ENCODE measurements at regions not wholly inside any gene's neighbourhood (a gene's known extent, or its start where the extent isn't known, plus 50 kb on each side); places are given as distances from the start of the nearest gene placed in this dataset.

- Histone ChIP-seq H3K9me3 (ENCODE audit: control extremely low read depth in 1 of 5, control insufficient read depth in 4 of 5, insufficient read depth in 2 of 5, low read depth in 1 of 5, low read length in 4 of 5) (peaks cover 0 to 3% (median 0%) of the 10 kb centered on the region in 5 experiments), H3K27me3 (replicated peaks in 2 of 5; ENCODE audit: control insufficient read depth in 4 of 5, insufficient read depth in 5 of 5, low read length in 4 of 5) (peaks cover 0 to 2% (median 0%) of the 10 kb centered on the region in 5 experiments), H3K4me3 (ENCODE audit: control insufficient read depth in 1 of 7, extremely low read depth in 1 of 7, insufficient read depth in 4 of 7, low read depth in 2 of 7, low read length in 6 of 7) (no peak overlapping the region), H3K4me1 (ENCODE audit: control extremely low read depth in 1 of 4, control insufficient read depth in 4 of 4, insufficient read depth in 4 of 4, low read length in 3 of 4) (no peaks in the 10 kb centered on the region), H3K27ac (ENCODE audit: insufficient read depth in 1 of 2, low read depth in 1 of 2, low read length in 2 of 2, poor library complexity in 1 of 2, severe bottlenecking in 2 of 2) (no peak overlapping the region), H3K36me3 (ENCODE audit: control insufficient read depth in 4 of 4, insufficient read depth in 4 of 4, low read length in 3 of 4) (no peaks in the 10 kb centered on the region)
- CTCF ChIA-PET = no interaction called here
- DNase-seq = no peak
- POLR2A ChIA-PET = no interaction called here
- no CpG with 5 or more reads among the region's 1 CpG for WGBS (ENCODE audit: insufficient coverage)
These were observed 245.1 kb upstream of the ZWINT start for GRCh38 chr10:56606202-56606601.

DNA sequence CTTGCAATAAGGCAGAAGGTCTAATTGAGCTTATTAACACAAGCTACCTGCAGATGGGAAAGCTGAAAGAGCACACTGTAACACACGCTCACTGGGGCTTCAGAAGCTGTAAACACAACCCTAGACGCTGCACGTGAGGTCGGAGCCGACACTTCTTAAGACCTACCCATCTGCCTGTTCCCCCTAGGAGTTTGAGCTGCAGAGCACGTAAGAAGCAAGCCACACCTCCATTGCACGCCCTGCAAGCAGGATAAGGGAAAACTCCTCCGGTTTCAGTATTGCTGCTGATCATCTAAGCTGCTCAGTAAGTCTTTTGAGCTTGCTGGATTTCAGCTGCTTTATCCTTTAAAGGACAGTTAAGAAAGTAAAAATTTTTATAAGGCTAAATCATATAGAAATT, 244.0 kb upstream of the ZWINT start:
- Histone ChIP-seq H3K36me3 (ENCODE audit: control insufficient read depth in 4 of 4, insufficient read depth in 4 of 4, low read length in 3 of 4) (no peaks in the 10 kb centered on the region), H3K27ac (ENCODE audit: insufficient read depth in 1 of 2, low read depth in 1 of 2, low read length in 2 of 2, poor library complexity in 1 of 2, severe bottlenecking in 2 of 2) (no peak overlapping the region), H3K9me3 (ENCODE audit: control extremely low read depth in 1 of 5, control insufficient read depth in 4 of 5, insufficient read depth in 2 of 5, low read depth in 1 of 5, low read length in 4 of 5) (peaks cover 0 to 3% (median 0%) of the 10 kb centered on the region in 5 experiments), H3K4me1 (ENCODE audit: control extremely low read depth in 1 of 4, control insufficient read depth in 4 of 4, insufficient read depth in 4 of 4, low read length in 3 of 4) (no peaks in the 10 kb centered on the region), H3K27me3 (replicated peaks in 2 of 5; ENCODE audit: control insufficient read depth in 4 of 5, insufficient read depth in 5 of 5, low read length in 4 of 5) (peaks cover 0 to 2% (median 0%) of the 10 kb centered on the region in 5 experiments), H3K4me3 (ENCODE audit: control insufficient read depth in 1 of 7, extremely low read depth in 1 of 7, insufficient read depth in 4 of 7, low read depth in 2 of 7, low read length in 6 of 7) (no peak overlapping the region)
- CTCF ChIA-PET = no interaction called here
- WGBS (ENCODE audit: insufficient coverage) = 42% methylated on average over 7 of the region's 8 CpGs
- POLR2A ChIA-PET = no interaction called here
- DNase-seq = no peak

DNA sequence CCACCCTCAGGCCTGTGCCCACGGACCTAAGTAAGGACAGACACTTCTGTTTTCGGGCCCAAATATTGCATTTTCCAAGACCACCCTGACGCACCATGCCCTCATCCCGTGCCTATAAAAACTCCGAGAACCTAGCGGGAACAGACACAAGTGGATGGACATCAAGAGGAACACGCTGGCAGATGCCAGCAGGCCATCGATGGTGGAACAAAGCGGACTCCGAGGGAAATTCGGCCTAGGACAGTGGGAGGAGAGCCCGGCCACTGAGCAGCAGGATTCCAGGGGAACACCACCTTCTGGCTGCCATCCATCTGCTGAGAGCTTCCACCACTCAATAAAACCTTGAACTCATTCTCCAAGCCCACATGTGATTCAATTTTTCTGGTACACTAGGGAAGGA, 243.6 kb upstream of the ZWINT start:
- Histone ChIP-seq H3K36me3 (ENCODE audit: control insufficient read depth in 4 of 4, insufficient read depth in 4 of 4, low read length in 3 of 4) (no peaks in the 10 kb centered on the region), H3K4me3 (ENCODE audit: control insufficient read depth in 1 of 7, extremely low read depth in 1 of 7, insufficient read depth in 4 of 7, low read depth in 2 of 7, low read length in 6 of 7) (no peak overlapping the region), H3K9me3 (ENCODE audit: control extremely low read depth in 1 of 5, control insufficient read depth in 4 of 5, insufficient read depth in 2 of 5, low read depth in 1 of 5, low read length in 4 of 5) (peaks cover 0 to 3% (median 0%) of the 10 kb centered on the region in 5 experiments), H3K27me3 (replicated peaks in 2 of 5; ENCODE audit: control insufficient read depth in 4 of 5, insufficient read depth in 5 of 5, low read length in 4 of 5) (peaks cover 0 to 2% (median 0%) of the 10 kb centered on the region in 5 experiments), H3K4me1 (ENCODE audit: control extremely low read depth in 1 of 4, control insufficient read depth in 4 of 4, insufficient read depth in 4 of 4, low read length in 3 of 4) (no peaks in the 10 kb centered on the region), H3K27ac (ENCODE audit: insufficient read depth in 1 of 2, low read depth in 1 of 2, low read length in 2 of 2, poor library complexity in 1 of 2, severe bottlenecking in 2 of 2) (no peak overlapping the region)
- no peak for DNase-seq
- ChIA-PET POLR2A (no interaction called here), CTCF (no interaction called here)
- 91% methylated on average over 12 of the region's 12 CpGs for WGBS (ENCODE audit: insufficient coverage)

GRCh38 chr10:56599201-56599600, 238.1 kb upstream of the ZWINT start:
- WGBS (ENCODE audit: insufficient coverage) = no CpG with 5 or more reads among the region's 2 CpGs
- POLR2A ChIA-PET = no interaction called here
- Histone ChIP-seq H3K27ac (ENCODE audit: insufficient read depth in 1 of 2, low read depth in 1 of 2, low read length in 2 of 2, poor library complexity in 1 of 2, severe bottlenecking in 2 of 2) (no peak overlapping the region), H3K9me3 (ENCODE audit: control extremely low read depth in 1 of 5, control insufficient read depth in 4 of 5, insufficient read depth in 2 of 5, low read depth in 1 of 5, low read length in 4 of 5) (no peaks in the 10 kb centered on the region), H3K4me3 (ENCODE audit: control insufficient read depth in 1 of 7, extremely low read depth in 1 of 7, insufficient read depth in 4 of 7, low read depth in 2 of 7, low read length in 6 of 7) (no peak overlapping the region), H3K4me1 (ENCODE audit: control extremely low read depth in 1 of 4, control insufficient read depth in 4 of 4, insufficient read depth in 4 of 4, low read length in 3 of 4) (no peaks in the 10 kb centered on the region), H3K27me3 (replicated peaks in 2 of 5; ENCODE audit: control insufficient read depth in 4 of 5, insufficient read depth in 5 of 5, low read length in 4 of 5) (no peaks in the 10 kb centered on the region), H3K36me3 (ENCODE audit: control insufficient read depth in 4 of 4, insufficient read depth in 4 of 4, low read length in 3 of 4) (no peaks in the 10 kb centered on the region)
- DNase-seq = no peak
- CTCF ChIA-PET = no interaction called here

- Histone ChIP-seq H3K27ac (ENCODE audit: insufficient read depth in 1 of 2, low read depth in 1 of 2, low read length in 2 of 2, poor library complexity in 1 of 2, severe bottlenecking in 2 of 2) (no peak overlapping the region), H3K4me3 (ENCODE audit: control insufficient read depth in 1 of 7, extremely low read depth in 1 of 7, insufficient read depth in 4 of 7, low read depth in 2 of 7, low read length in 6 of 7) (no peak overlapping the region), H3K9me3 (ENCODE audit: control extremely low read depth in 1 of 5, control insufficient read depth in 4 of 5, insufficient read depth in 2 of 5, low read depth in 1 of 5, low read length in 4 of 5) (no peaks in the 10 kb centered on the region), H3K36me3 (ENCODE audit: control insufficient read depth in 4 of 4, insufficient read depth in 4 of 4, low read length in 3 of 4) (no peaks in the 10 kb centered on the region), H3K4me1 (ENCODE audit: control extremely low read depth in 1 of 4, control insufficient read depth in 4 of 4, insufficient read depth in 4 of 4, low read length in 3 of 4) (no peaks in the 10 kb centered on the region), H3K27me3 (replicated peaks in 2 of 5; ENCODE audit: control insufficient read depth in 4 of 5, insufficient read depth in 5 of 5, low read length in 4 of 5) (no peaks in the 10 kb centered on the region)
- WGBS (ENCODE audit: insufficient coverage) = 100% methylated on average over 1 of the region's 4 CpGs
- no peak for DNase-seq
- ChIA-PET POLR2A (no interaction called here), CTCF (no interaction called here)
These were observed 235.2 kb upstream of the ZWINT start for GRCh38 chr10:56596257-56596656.

- WGBS (ENCODE audit: insufficient coverage) = 100% methylated on average over 1 of the region's 1 CpG
These were observed 232.1 kb upstream of the ZWINT start for GRCh38 chr10:56593120-56593519.

GRCh38 chr10:56586461-56586891, 225.4 kb upstream of the ZWINT start:
- Histone ChIP-seq H3K4me3 (ENCODE audit: control insufficient read depth in 1 of 7, extremely low read depth in 1 of 7, insufficient read depth in 4 of 7, low read depth in 2 of 7, low read length in 6 of 7) (no peak overlapping the region), H3K27ac (ENCODE audit: insufficient read depth in 1 of 2, low read depth in 1 of 2, low read length in 2 of 2, poor library complexity in 1 of 2, severe bottlenecking in 2 of 2) (no peak overlapping the region), H3K27me3 (replicated peaks in 2 of 5; ENCODE audit: control insufficient read depth in 4 of 5, insufficient read depth in 5 of 5, low read length in 4 of 5) (no peaks in the 10 kb centered on the region), H3K9me3 (ENCODE audit: control extremely low read depth in 1 of 5, control insufficient read depth in 4 of 5, insufficient read depth in 2 of 5, low read depth in 1 of 5, low read length in 4 of 5) (no peaks in the 10 kb centered on the region), H3K4me1 (ENCODE audit: control extremely low read depth in 1 of 4, control insufficient read depth in 4 of 4, insufficient read depth in 4 of 4, low read length in 3 of 4) (no peaks in the 10 kb centered on the region), H3K36me3 (ENCODE audit: control insufficient read depth in 4 of 4, insufficient read depth in 4 of 4, low read length in 3 of 4) (no peaks in the 10 kb centered on the region)
- CTCF ChIA-PET = no interaction called here
- POLR2A ChIA-PET = no interaction called here
- WGBS (ENCODE audit: insufficient coverage) = 80% methylated on average over 12 of the region's 12 CpGs
- no peak for DNase-seq

More at GRCh38 chr10:56593120-56593519, 232.1 kb upstream of the ZWINT start:
- Histone ChIP-seq H3K4me3 (ENCODE audit: control insufficient read depth in 1 of 7, extremely low read depth in 1 of 7, insufficient read depth in 4 of 7, low read depth in 2 of 7, low read length in 6 of 7) (no peak overlapping the region), H3K27ac (ENCODE audit: insufficient read depth in 1 of 2, low read depth in 1 of 2, low read length in 2 of 2, poor library complexity in 1 of 2, severe bottlenecking in 2 of 2) (no peak overlapping the region), H3K9me3 (ENCODE audit: control extremely low read depth in 1 of 5, control insufficient read depth in 4 of 5, insufficient read depth in 2 of 5, low read depth in 1 of 5, low read length in 4 of 5) (no peaks in the 10 kb centered on the region), H3K4me1 (ENCODE audit: control extremely low read depth in 1 of 4, control insufficient read depth in 4 of 4, insufficient read depth in 4 of 4, low read length in 3 of 4) (no peaks in the 10 kb centered on the region), H3K36me3 (ENCODE audit: control insufficient read depth in 4 of 4, insufficient read depth in 4 of 4, low read length in 3 of 4) (no peaks in the 10 kb centered on the region), H3K27me3 (replicated peaks in 2 of 5; ENCODE audit: control insufficient read depth in 4 of 5, insufficient read depth in 5 of 5, low read length in 4 of 5) (no peaks in the 10 kb centered on the region)
- POLR2A ChIA-PET = no interaction called here
- no peak for DNase-seq
- CTCF ChIA-PET = no interaction called here
